ENCODE measurements at regions not wholly inside any gene's neighbourhood (a gene's known extent, or its start where the extent isn't known, plus 50 kb on each side); places are given as distances from the start of the nearest gene placed in this dataset.
"Not testable (repeated sequence)": the region's sequence is repeated elsewhere in the genome, so short reads cannot be mapped to it uniquely, and the experiment has no call there.

DNA sequence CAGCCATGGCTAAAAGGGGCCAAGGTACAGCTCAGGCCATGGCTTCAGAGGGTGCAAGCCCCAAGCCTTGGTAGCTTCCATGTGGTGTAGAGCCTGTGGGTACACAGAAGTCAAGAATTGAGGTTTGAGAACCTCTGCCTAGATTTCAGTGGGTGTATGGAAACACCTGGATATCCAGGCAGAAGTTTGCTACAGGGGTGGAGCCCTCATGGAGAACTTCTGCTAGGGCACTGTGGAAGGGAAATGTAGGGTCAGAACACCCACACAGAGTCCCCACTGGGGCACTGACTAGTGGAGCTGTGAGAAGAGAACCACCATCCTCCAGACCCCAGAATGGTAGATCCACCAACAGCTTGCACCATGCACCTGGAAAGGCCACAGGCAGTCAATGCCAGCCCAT lies 177.4 kb upstream of the HTR1E start:
- TF ChIP-seq, protein P1, sequence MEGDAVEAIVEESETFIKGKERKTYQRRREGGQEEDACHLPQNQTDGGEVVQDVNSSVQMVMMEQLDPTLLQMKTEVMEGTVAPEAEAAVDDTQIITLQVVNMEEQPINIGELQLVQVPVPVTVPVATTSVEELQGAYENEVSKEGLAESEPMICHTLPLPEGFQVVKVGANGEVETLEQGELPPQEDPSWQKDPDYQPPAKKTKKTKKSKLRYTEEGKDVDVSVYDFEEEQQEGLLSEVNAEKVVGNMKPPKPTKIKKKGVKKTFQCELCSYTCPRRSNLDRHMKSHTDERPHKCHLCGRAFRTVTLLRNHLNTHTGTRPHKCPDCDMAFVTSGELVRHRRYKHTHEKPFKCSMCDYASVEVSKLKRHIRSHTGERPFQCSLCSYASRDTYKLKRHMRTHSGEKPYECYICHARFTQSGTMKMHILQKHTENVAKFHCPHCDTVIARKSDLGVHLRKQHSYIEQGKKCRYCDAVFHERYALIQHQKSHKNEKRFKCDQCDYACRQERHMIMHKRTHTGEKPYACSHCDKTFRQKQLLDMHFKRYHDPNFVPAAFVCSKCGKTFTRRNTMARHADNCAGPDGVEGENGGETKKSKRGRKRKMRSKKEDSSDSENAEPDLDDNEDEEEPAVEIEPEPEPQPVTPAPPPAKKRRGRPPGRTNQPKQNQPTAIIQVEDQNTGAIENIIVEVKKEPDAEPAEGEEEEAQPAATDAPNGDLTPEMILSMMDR (IDR thresholded peaks at IDR 0.05; ENCODE audit: insufficient read depth, low read length): not testable (repeated sequence)
- TF ChIP-seq GABPA (IDR thresholded peaks at IDR 0.05; ENCODE audit: low read depth); POLR2AphosphoS5 (IDR thresholded peaks at IDR 0.05; ENCODE audit: low read depth); SPI1 (IDR thresholded peaks at IDR 0.05; ENCODE audit: borderline replicate concordance, low read depth): not testable (repeated sequence)
- TF ChIP-seq, protein P2, sequence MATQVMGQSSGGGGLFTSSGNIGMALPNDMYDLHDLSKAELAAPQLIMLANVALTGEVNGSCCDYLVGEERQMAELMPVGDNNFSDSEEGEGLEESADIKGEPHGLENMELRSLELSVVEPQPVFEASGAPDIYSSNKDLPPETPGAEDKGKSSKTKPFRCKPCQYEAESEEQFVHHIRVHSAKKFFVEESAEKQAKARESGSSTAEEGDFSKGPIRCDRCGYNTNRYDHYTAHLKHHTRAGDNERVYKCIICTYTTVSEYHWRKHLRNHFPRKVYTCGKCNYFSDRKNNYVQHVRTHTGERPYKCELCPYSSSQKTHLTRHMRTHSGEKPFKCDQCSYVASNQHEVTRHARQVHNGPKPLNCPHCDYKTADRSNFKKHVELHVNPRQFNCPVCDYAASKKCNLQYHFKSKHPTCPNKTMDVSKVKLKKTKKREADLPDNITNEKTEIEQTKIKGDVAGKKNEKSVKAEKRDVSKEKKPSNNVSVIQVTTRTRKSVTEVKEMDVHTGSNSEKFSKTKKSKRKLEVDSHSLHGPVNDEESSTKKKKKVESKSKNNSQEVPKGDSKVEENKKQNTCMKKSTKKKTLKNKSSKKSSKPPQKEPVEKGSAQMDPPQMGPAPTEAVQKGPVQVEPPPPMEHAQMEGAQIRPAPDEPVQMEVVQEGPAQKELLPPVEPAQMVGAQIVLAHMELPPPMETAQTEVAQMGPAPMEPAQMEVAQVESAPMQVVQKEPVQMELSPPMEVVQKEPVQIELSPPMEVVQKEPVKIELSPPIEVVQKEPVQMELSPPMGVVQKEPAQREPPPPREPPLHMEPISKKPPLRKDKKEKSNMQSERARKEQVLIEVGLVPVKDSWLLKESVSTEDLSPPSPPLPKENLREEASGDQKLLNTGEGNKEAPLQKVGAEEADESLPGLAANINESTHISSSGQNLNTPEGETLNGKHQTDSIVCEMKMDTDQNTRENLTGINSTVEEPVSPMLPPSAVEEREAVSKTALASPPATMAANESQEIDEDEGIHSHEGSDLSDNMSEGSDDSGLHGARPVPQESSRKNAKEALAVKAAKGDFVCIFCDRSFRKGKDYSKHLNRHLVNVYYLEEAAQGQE (IDR thresholded peaks at IDR 0.05; ENCODE audit: insufficient replicate concordance, low read depth): not testable (repeated sequence)
